ENCODE measurements at regions not wholly inside any gene's neighbourhood (a gene's known extent, or its start where the extent isn't known, plus 50 kb on each side); places are given as distances from the start of the nearest gene placed in this dataset.

DNA sequence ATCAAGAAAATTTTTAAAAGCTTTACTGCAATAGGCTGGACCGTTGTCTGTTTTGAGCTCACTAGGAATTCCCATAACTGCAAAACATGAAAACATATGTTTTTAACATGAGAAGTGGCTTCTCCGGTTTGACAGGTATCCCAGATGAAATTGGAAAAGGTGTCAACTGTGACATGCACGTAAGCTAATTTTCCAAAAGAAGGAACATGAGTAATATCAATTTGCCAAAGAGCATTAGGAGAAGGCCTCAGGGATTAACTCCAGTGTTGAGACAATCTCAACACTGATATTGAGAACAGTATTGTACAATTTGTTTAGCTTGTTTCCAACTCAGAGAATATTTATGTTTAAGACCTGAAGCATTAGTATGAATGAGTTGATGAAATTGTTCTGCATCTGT is 215.5 kb upstream of the KCNN2 start:
- ATAC-seq (no peak), DNase-seq (ENCODE audit: low spot score) (no peak)
- H3K27ac Mint-ChIP-seq = no peak overlapping the region
- no peak overlapping the region for H3K4me2 ChIP-seq
- H3K27ac ChIP-seq (ENCODE audit: low read depth) = no peak overlapping the region
- no peaks in the 10 kb centered on the region for H3K4me1 Mint-ChIP-seq
- no peaks in the 10 kb centered on the region for H3K27me3 ChIP-seq (ENCODE audit: insufficient read depth)
- H3K36me3 ChIP-seq (ENCODE audit: insufficient read depth) = no peaks in the 10 kb centered on the region
- no peak overlapping the region for H3K4me3 ChIP-seq
- H4K20me1 ChIP-seq (replicated peaks; ENCODE audit: insufficient read depth) = no peaks in the 10 kb centered on the region
- H3K9me3 Mint-ChIP-seq = peaks cover 46% of the 10 kb centered on the region
- peaks cover 2% of the 10 kb centered on the region for H3K27me3 Mint-ChIP-seq (ENCODE audit: insufficient read depth, low read depth, poor library complexity)
- no peak for TF ChIP-seq ZNF331 (CRISPR knock-in tag; IDR thresholded peaks at IDR 0.05; ENCODE audit: low read depth)
- no peak for TF ChIP-seq CREB1 (CRISPR knock-in tag; IDR thresholded peaks at IDR 0.05; ENCODE audit: low read depth)
- no peak for TF ChIP-seq STAT1 (IDR thresholded peaks at IDR 0.05; ENCODE audit: unreplicated experiment)
- TF ChIP-seq ZNF114 (CRISPR knock-in tag; IDR thresholded peaks at IDR 0.05) = no peak
- no peak for TF ChIP-seq JUNB (IDR thresholded peaks at IDR 0.05; ENCODE audit: unreplicated experiment)
- TF ChIP-seq, protein P1, sequence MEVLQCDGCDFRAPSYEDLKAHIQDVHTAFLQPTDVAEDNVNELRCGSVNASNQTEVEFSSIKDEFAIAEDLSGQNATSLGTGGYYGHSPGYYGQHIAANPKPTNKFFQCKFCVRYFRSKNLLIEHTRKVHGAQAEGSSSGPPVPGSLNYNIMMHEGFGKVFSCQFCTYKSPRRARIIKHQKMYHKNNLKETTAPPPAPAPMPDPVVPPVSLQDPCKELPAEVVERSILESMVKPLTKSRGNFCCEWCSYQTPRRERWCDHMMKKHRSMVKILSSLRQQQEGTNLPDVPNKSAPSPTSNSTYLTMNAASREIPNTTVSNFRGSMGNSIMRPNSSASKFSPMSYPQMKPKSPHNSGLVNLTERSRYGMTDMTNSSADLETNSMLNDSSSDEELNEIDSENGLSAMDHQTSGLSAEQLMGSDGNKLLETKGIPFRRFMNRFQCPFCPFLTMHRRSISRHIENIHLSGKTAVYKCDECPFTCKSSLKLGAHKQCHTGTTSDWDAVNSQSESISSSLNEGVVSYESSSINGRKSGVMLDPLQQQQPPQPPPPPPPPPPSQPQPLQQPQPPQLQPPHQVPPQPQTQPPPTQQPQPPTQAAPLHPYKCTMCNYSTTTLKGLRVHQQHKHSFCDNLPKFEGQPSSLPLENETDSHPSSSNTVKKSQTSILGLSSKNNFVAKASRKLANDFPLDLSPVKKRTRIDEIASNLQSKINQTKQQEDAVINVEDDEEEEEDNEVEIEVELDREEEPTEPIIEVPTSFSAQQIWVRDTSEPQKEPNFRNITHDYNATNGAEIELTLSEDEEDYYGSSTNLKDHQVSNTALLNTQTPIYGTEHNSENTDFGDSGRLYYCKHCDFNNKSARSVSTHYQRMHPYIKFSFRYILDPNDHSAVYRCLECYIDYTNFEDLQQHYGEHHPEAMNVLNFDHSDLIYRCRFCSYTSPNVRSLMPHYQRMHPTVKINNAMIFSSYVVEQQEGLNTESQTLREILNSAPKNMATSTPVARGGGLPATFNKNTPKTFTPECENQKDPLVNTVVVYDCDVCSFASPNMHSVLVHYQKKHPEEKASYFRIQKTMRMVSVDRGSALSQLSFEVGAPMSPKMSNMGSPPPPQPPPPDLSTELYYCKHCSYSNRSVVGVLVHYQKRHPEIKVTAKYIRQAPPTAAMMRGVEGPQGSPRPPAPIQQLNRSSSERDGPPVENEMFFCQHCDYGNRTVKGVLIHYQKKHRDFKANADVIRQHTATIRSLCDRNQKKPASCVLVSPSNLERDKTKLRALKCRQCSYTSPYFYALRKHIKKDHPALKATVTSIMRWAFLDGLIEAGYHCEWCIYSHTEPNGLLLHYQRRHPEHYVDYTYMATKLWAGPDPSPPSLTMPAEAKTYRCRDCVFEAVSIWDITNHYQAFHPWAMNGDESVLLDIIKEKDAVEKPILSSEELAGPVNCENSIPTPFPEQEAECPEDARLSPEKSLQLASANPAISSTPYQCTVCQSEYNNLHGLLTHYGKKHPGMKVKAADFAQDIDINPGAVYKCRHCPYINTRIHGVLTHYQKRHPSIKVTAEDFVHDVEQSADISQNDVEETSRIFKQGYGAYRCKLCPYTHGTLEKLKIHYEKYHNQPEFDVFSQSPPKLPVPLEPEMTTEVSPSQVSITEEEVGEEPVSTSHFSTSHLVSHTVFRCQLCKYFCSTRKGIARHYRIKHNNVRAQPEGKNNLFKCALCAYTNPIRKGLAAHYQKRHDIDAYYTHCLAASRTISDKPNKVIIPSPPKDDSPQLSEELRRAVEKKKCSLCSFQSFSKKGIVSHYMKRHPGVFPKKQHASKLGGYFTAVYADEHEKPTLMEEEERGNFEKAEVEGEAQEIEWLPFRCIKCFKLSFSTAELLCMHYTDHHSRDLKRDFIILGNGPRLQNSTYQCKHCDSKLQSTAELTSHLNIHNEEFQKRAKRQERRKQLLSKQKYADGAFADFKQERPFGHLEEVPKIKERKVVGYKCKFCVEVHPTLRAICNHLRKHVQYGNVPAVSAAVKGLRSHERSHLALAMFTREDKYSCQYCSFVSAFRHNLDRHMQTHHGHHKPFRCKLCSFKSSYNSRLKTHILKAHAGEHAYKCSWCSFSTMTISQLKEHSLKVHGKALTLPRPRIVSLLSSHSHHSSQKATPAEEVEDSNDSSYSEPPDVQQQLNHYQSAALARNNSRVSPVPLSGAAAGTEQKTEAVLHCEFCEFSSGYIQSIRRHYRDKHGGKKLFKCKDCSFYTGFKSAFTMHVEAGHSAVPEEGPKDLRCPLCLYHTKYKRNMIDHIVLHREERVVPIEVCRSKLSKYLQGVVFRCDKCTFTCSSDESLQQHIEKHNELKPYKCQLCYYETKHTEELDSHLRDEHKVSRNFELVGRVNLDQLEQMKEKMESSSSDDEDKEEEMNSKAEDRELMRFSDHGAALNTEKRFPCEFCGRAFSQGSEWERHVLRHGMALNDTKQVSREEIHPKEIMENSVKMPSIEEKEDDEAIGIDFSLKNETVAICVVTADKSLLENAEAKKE (CRISPR knock-in tag; IDR thresholded peaks at IDR 0.05) = no peak
- TF ChIP-seq, protein P2, sequence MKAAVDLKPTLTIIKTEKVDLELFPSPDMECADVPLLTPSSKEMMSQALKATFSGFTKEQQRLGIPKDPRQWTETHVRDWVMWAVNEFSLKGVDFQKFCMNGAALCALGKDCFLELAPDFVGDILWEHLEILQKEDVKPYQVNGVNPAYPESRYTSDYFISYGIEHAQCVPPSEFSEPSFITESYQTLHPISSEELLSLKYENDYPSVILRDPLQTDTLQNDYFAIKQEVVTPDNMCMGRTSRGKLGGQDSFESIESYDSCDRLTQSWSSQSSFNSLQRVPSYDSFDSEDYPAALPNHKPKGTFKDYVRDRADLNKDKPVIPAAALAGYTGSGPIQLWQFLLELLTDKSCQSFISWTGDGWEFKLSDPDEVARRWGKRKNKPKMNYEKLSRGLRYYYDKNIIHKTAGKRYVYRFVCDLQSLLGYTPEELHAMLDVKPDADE (IDR thresholded peaks at IDR 0.05) = no peak
- TF ChIP-seq EZH2phosphoT487 (IDR thresholded peaks at IDR 0.05; ENCODE audit: unreplicated experiment) = no peak
- no peak overlapping the region for H2AFZ ChIP-seq
- H3K4me3 Mint-ChIP-seq = no peak overlapping the region
- H3K4me1 ChIP-seq (ENCODE audit: insufficient read depth) = no peaks in the 10 kb centered on the region
- H3F3A ChIP-seq (replicated peaks; ENCODE audit: low read depth) = no peaks in the 10 kb centered on the region
- H3K79me2 ChIP-seq (replicated peaks; ENCODE audit: insufficient read depth) = no peaks in the 10 kb centered on the region
- H3K36me3 Mint-ChIP-seq (ENCODE audit: low read depth) = peaks cover 24% of the 10 kb centered on the region
- no peaks in the 10 kb centered on the region for H3K9me2 ChIP-seq (ENCODE audit: insufficient read depth)
